ENCODE measurements at regions not wholly inside any gene's neighbourhood (a gene's known extent, or its start where the extent isn't known, plus 50 kb on each side); places are given as distances from the start of the nearest gene placed in this dataset.
"Not testable (repeated sequence)": the region's sequence is repeated elsewhere in the genome, so short reads cannot be mapped to it uniquely, and the experiment has no call there.

DNA sequence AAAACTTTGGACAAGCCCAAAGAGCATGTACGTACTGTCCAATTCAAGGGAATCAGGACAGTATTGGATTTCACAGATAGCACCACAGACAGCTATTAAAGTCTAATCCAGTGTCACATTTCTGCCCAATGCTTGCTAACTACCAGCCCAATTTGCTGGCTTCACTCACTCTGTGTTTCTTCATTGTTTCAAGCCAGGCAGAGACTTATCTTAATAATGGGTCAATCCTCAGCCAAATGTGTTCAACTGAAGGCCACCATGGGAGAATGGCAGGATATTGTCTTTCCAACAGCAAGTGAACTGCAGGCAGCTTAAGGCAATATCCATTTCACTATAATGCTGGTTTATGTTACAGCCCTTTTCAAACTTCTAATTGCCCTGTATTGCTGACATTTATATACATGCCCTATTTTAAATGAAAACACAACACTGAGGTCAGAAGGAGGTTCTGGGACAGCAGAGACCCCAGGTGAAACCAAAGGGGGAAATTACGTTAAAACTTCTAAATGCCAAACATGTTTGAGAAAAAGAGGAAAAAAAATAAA, 142.1 kb upstream of the RSPO3 start:
- TF ChIP-seq, protein P1, sequence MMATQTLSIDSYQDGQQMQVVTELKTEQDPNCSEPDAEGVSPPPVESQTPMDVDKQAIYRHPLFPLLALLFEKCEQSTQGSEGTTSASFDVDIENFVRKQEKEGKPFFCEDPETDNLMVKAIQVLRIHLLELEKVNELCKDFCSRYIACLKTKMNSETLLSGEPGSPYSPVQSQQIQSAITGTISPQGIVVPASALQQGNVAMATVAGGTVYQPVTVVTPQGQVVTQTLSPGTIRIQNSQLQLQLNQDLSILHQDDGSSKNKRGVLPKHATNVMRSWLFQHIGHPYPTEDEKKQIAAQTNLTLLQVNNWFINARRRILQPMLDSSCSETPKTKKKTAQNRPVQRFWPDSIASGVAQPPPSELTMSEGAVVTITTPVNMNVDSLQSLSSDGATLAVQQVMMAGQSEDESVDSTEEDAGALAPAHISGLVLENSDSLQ (IDR thresholded peaks at IDR 0.05) = peak; percentile 58; the same call in 1 of the 2 replicates
- TF ChIP-seq SP1 (IDR thresholded peaks at IDR 0.05) = no peak
- no peak for TF ChIP-seq CTBP1 (IDR thresholded peaks at IDR 0.05; ENCODE audit: borderline replicate concordance)
- no peak for TF ChIP-seq ARNT (IDR thresholded peaks at IDR 0.05)
- no peak for TF ChIP-seq FOXK2 (IDR thresholded peaks at IDR 0.05)
- ChIA-PET CTCF (no interaction called here), POLR2A (no interaction called here)
- DNase-seq (ENCODE audit: extremely low spot score) = peak; percentile 19

DNA sequence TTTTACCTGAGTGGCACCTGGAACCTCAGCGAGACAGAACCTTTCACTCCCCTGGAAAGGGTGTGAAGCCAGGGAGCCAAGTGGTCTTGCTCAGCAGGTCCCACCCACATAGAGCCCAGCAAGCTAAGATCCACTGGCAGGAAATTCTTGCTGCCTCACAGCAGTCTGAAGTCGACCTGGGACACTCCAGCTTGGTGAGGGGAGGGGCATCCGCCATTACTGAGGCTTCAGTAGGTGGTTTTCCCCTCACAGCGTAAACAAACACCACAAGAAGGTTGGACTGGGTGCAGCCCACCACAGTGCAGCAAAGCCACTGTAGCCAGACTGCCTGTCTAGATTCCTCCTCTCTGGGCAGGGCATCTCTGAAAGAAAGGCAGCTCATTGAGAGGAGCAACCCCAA, 134.7 kb upstream of the RSPO3 start:
- POLR2A ChIA-PET = no interaction called here
- no peak for DNase-seq (ENCODE audit: extremely low spot score)
- CTCF ChIA-PET = no interaction called here
- TF ChIP-seq, protein P1 (IDR thresholded peaks at IDR 0.05) = no peak
- TF ChIP-seq BHLHE40 (IDR thresholded peaks at IDR 0.05; ENCODE audit: borderline replicate concordance) (no peak), SP1 (IDR thresholded peaks at IDR 0.05) (no peak), FOXK2 (IDR thresholded peaks at IDR 0.05) (no peak), ELF4 (IDR thresholded peaks at IDR 0.05) (no peak), ARNT (IDR thresholded peaks at IDR 0.05) (no peak), FOXA1 (IDR thresholded peaks at IDR 0.05) (no peak), FOXM1 (IDR thresholded peaks at IDR 0.05; ENCODE audit: borderline replicate concordance) (no peak)

GRCh38 chr6:126988125-126988524, 130.3 kb upstream of the RSPO3 start:
- CTCF ChIA-PET; POLR2A ChIA-PET; DNase-seq (ENCODE audit: extremely low spot score): not testable (repeated sequence)

- TF ChIP-seq CTBP1 (IDR thresholded peaks at IDR 0.05; ENCODE audit: borderline replicate concordance) (no peak), L3MBTL2 (conservative IDR thresholded peaks at IDR 0.05) (no peak), ELF4 (IDR thresholded peaks at IDR 0.05) (no peak), BHLHE40 (IDR thresholded peaks at IDR 0.05; ENCODE audit: borderline replicate concordance) (no peak), HDGF (IDR thresholded peaks at IDR 0.05; ENCODE audit: borderline replicate concordance) (no peak), ARNT (IDR thresholded peaks at IDR 0.05) (no peak), FOXK2 (IDR thresholded peaks at IDR 0.05) (no peak)
- TF ChIP-seq, protein P1 (IDR thresholded peaks at IDR 0.05) = no peak
- ChIA-PET CTCF (no interaction called here), POLR2A (no interaction called here)
- DNase-seq (ENCODE audit: extremely low spot score) = no peak
These were observed 117.8 kb upstream of the RSPO3 start for GRCh38 chr6:127000631-127001030.

DNA sequence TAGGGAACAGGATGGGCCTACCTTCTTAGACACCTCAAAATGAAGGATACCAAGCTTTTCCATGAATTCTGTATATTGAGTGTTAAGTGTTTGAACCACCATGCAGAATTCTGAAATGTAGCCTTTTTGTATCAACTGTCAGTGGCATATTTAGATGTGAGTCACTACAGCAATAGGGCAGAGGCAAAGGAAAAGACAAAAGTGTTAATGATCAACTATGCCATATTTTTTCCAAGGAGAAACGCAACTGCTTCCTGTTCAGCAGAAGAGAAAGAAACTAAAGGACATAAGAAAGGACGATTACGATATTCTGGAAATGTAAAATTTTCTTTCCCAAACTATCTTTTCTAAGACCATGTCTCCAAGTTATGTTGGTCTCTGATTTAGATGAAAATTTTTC, 104.6 kb upstream of the RSPO3 start:
- POLR2A ChIA-PET = no interaction called here
- no peak for TF ChIP-seq SP1 (IDR thresholded peaks at IDR 0.05)
- no peak for TF ChIP-seq LEF1 (IDR thresholded peaks at IDR 0.05; ENCODE audit: borderline replicate concordance)
- TF ChIP-seq ARNT (IDR thresholded peaks at IDR 0.05) = no peak
- TF ChIP-seq, protein P1 (IDR thresholded peaks at IDR 0.05) = no peak
- TF ChIP-seq CTBP1 (IDR thresholded peaks at IDR 0.05; ENCODE audit: borderline replicate concordance) = no peak
- no peak for TF ChIP-seq BHLHE40 (IDR thresholded peaks at IDR 0.05; ENCODE audit: borderline replicate concordance)
- TF ChIP-seq L3MBTL2 (conservative IDR thresholded peaks at IDR 0.05) = no peak
- no peak for TF ChIP-seq FOXK2 (IDR thresholded peaks at IDR 0.05)
- no peak for TF ChIP-seq FOXM1 (IDR thresholded peaks at IDR 0.05; ENCODE audit: borderline replicate concordance)
- no peak for TF ChIP-seq NFRKB (IDR thresholded peaks at IDR 0.05)
- TF ChIP-seq FOXA1 (IDR thresholded peaks at IDR 0.05) = no peak
- TF ChIP-seq ZNF384 (IDR thresholded peaks at IDR 0.05) = no peak
- TF ChIP-seq TARDBP (IDR thresholded peaks at IDR 0.05) = no peak
- no peak for TF ChIP-seq SUZ12 (IDR thresholded peaks at IDR 0.05)
- TF ChIP-seq HDGF (IDR thresholded peaks at IDR 0.05; ENCODE audit: borderline replicate concordance) = no peak
- TF ChIP-seq ELF4 (IDR thresholded peaks at IDR 0.05) = no peak
- CTCF ChIA-PET = no interaction called here
- no peak for DNase-seq (ENCODE audit: extremely low spot score)

DNA sequence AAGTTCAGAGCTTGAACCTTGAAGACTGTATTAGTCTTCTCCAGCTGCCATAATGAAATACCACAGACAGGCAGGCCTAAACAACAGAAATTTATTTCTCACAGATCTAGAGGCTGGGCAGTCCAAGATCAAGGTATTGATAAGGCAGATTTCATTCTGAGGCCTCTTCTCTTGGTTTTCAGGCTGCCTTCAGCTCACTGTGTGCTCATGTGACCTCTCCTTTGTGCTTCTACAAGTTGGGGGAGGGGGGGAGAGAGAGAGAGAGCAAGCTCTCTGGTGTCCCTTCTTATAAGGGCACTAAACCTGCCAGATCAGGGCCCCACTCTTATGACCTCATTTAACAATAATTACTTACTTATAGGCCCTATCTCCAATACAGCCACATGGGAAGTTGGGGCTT, 102.6 kb upstream of the RSPO3 start:
- no peak for DNase-seq (ENCODE audit: extremely low spot score)

More for the DNA sequence above, 102.6 kb upstream of the RSPO3 start:
- ChIA-PET POLR2A (no interaction called here), CTCF (no interaction called here)
- TF ChIP-seq, protein P1 (IDR thresholded peaks at IDR 0.05) = no peak
- TF ChIP-seq BHLHE40 (IDR thresholded peaks at IDR 0.05; ENCODE audit: borderline replicate concordance) = no peak
- TF ChIP-seq SP1 (IDR thresholded peaks at IDR 0.05) = no peak
- TF ChIP-seq L3MBTL2 (conservative IDR thresholded peaks at IDR 0.05) = no peak
- TF ChIP-seq ARNT (IDR thresholded peaks at IDR 0.05) = no peak
- no peak for TF ChIP-seq CTBP1 (IDR thresholded peaks at IDR 0.05; ENCODE audit: borderline replicate concordance)
- TF ChIP-seq FOXK2 (IDR thresholded peaks at IDR 0.05) = no peak
- no peak for TF ChIP-seq FOXA1 (IDR thresholded peaks at IDR 0.05)
- TF ChIP-seq ELF4 (IDR thresholded peaks at IDR 0.05) = no peak
- no peak for TF ChIP-seq HDGF (IDR thresholded peaks at IDR 0.05; ENCODE audit: borderline replicate concordance)
- TF ChIP-seq TARDBP (IDR thresholded peaks at IDR 0.05) = no peak

All from HEK293T (cell line).